ENCODE measurements at regions not wholly inside any gene's neighbourhood (a gene's known extent, or its start where the extent isn't known, plus 50 kb on each side); places are given as distances from the start of the nearest gene placed in this dataset.
"Not testable (repeated sequence)": the region's sequence is repeated elsewhere in the genome, so short reads cannot be mapped to it uniquely, and the experiment has no call there.

GRCh38 chr11:96954587-96955242 lies 564.9 kb downstream of the JRKL start:
- Mint-ChIP-seq H3K4me3 (no peak overlapping the region), H3K27ac (no peak overlapping the region), H3K36me3 (ENCODE audit: low read depth) (no peaks in the 10 kb centered on the region), H3K4me1 (ENCODE audit: low read depth) (no peaks in the 10 kb centered on the region), H3K9me3 (no peaks in the 10 kb centered on the region), H3K27me3 (no peaks in the 10 kb centered on the region)

DNA sequence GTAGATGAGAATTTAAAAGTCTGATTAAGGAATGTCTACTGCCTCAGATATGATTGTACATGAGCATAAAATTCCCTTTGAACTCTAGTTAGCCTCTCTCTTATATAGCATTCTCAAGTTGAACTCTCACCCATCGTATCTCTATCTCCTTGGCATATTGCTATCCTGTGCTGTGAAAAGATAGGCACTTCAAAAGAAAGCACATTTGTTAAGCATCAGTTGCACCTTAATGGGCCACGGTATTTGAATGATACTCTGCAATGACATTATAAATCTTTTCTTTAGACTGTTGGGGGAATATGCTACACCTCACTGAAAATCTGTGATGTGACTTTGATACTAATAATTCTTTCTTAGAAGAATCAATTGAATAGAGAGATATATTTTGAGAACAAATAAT lies 570.7 kb downstream of the JRKL start:
- Mint-ChIP-seq H3K27ac (no peak overlapping the region), H3K9me3 (no peaks in the 10 kb centered on the region), H3K27me3 (no peaks in the 10 kb centered on the region), H3K4me1 (ENCODE audit: low read depth) (no peaks in the 10 kb centered on the region), H3K36me3 (ENCODE audit: low read depth) (no peaks in the 10 kb centered on the region), H3K4me3 (no peak overlapping the region)

GRCh38 chr11:96960926-96961325 lies 571.1 kb downstream of the JRKL start:
- no peaks in the 10 kb centered on the region for H3K9me3 Mint-ChIP-seq
- no peaks in the 10 kb centered on the region for H3K36me3 Mint-ChIP-seq (ENCODE audit: low read depth)
- H3K4me3 Mint-ChIP-seq, result no peak overlapping the region
- no peaks in the 10 kb centered on the region for H3K27me3 Mint-ChIP-seq
- no peaks in the 10 kb centered on the region for H3K4me1 Mint-ChIP-seq (ENCODE audit: low read depth)
- no peak overlapping the region for H3K27ac Mint-ChIP-seq

DNA sequence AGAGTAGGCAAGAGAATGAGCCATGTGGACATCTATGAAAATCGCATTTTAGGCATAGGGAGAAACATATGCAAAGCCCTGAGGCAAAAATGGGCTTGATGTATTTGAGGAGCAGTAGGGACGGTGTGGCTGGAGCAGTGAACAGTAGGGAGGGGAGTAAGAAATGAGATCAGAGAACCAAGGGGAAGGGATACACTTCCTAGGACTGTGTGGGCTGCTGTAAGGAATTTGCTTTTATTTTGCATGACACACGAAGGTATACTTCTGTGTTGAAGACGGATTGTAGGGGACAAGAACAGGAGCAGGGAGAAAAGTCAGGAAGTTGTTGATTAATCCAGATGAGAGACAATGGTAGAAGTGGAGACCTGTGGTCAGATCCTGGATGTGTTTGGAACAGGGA lies 572.1 kb downstream of the JRKL start:
- no peak overlapping the region for H3K27ac Mint-ChIP-seq
- no peak overlapping the region for H3K4me3 Mint-ChIP-seq
- H3K36me3 Mint-ChIP-seq (ENCODE audit: low read depth), result no peaks in the 10 kb centered on the region
- no peaks in the 10 kb centered on the region for H3K4me1 Mint-ChIP-seq (ENCODE audit: low read depth)
- no peaks in the 10 kb centered on the region for H3K27me3 Mint-ChIP-seq
- no peaks in the 10 kb centered on the region for H3K9me3 Mint-ChIP-seq

DNA sequence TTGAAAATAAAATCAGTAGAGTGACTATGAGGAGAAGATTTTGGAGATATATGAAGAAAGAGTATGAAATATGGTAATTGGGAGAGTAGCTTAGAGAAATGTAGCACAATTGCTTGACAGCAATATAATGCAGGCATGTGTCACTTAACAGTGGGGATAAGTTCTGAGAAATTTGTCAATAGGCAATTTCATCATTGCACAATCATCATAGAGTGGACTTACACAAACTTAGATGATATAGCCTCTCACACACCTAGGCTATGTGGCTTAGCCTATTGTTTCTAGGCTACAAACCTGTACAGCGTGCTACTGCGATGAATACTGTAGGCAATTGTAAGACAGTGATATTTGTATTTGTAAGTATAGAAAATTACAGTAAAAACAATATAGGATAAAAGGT lies 573.6 kb downstream of the JRKL start:
- Mint-ChIP-seq H3K4me1 (ENCODE audit: low read depth) (no peaks in the 10 kb centered on the region), H3K27me3 (no peaks in the 10 kb centered on the region), H3K36me3 (ENCODE audit: low read depth) (no peaks in the 10 kb centered on the region), H3K4me3 (no peak overlapping the region), H3K9me3 (no peaks in the 10 kb centered on the region), H3K27ac (no peak overlapping the region)

GRCh38 chr11:96964661-96965060 lies 574.8 kb downstream of the JRKL start:
- H3K36me3 Mint-ChIP-seq (ENCODE audit: low read depth), result no peaks in the 10 kb centered on the region
- H3K27me3 Mint-ChIP-seq, result no peaks in the 10 kb centered on the region
- H3K4me3 Mint-ChIP-seq, result no peak overlapping the region
- H3K4me1 Mint-ChIP-seq (ENCODE audit: low read depth), result no peaks in the 10 kb centered on the region
- H3K9me3 Mint-ChIP-seq, result no peaks in the 10 kb centered on the region
- no peak overlapping the region for H3K27ac Mint-ChIP-seq

GRCh38 chr11:96967616-96968015 lies 577.8 kb downstream of the JRKL start:
- Mint-ChIP-seq H3K27me3 (no peaks in the 10 kb centered on the region), H3K4me3 (no peak overlapping the region), H3K4me1 (ENCODE audit: low read depth) (no peaks in the 10 kb centered on the region), H3K36me3 (ENCODE audit: low read depth) (no peaks in the 10 kb centered on the region), H3K9me3 (peaks cover 1% of the 10 kb centered on the region), H3K27ac (no peak overlapping the region)

DNA sequence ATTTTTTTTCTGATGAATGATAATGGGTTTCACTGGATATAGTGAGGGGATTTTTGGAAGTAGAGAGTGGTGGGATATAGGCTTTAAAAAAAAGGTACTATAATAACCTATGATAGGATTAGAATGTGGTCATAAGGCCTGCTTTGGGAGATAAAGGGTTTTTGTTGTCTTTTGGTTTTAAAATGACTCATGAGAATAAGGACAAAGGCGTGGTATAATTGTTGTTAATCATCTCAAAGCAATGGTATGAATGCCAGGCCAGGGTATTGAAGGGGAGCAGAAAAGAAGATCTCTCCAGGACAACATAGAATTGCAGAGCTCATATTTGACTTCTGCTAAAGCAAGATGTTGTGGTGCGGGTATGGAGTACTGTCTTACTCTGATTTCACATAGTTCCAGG lies 579.4 kb downstream of the JRKL start:
- H3K9me3 Mint-ChIP-seq, result peaks cover 6% of the 10 kb centered on the region
- H3K27me3 Mint-ChIP-seq, result no peaks in the 10 kb centered on the region
- H3K4me1 Mint-ChIP-seq (ENCODE audit: low read depth), result no peaks in the 10 kb centered on the region
- no peak overlapping the region for H3K4me3 Mint-ChIP-seq
- H3K27ac Mint-ChIP-seq, result no peak overlapping the region
- H3K36me3 Mint-ChIP-seq (ENCODE audit: low read depth), result no peaks in the 10 kb centered on the region

DNA sequence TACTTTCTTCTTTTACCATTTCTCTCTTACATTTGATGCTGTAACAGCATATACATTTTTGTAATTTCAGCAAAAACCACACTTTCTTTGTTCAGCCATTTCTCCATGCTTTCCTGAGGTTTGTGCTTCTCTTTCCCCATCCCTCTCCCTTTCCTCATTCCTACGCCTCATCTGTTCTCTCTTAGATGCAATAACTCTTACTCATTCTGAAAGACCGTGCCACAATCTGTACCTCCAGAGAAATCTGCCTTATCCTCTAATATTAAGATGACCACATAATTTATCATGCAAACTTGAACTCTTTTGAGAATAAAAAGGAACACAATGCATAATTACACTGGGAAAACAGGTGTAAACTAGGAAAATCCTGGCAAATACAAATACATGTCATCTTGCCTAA lies 588.9 kb downstream of the JRKL start:
- peaks cover 12% of the 10 kb centered on the region for H3K9me3 Mint-ChIP-seq
- H3K27ac Mint-ChIP-seq, result no peak overlapping the region
- no peaks in the 10 kb centered on the region for H3K27me3 Mint-ChIP-seq
- no peaks in the 10 kb centered on the region for H3K4me1 Mint-ChIP-seq (ENCODE audit: low read depth)
- H3K4me3 Mint-ChIP-seq, result no peak overlapping the region
- H3K36me3 Mint-ChIP-seq (ENCODE audit: low read depth), result no peaks in the 10 kb centered on the region

DNA sequence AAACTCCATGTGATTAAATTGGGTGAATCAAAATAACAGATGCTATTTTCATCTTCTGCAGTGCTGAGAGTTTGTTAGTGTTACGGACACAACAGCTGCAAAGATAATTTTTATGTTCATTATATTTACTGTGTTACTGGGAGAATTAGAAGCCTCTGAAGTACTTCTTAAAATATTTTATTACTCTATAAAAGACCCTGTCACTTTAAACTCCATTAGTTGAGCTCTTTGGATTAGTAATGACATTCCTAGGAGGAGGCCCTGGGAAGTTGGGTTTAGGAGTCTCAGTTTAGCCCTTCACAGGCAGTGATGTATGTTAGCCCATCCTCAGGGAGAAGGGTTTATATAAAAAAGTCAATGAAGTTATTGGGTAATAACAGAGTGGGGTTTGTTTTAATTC lies 596.7 kb downstream of the JRKL start:
- H3K4me1 Mint-ChIP-seq (ENCODE audit: low read depth), result no peaks in the 10 kb centered on the region

DNA sequence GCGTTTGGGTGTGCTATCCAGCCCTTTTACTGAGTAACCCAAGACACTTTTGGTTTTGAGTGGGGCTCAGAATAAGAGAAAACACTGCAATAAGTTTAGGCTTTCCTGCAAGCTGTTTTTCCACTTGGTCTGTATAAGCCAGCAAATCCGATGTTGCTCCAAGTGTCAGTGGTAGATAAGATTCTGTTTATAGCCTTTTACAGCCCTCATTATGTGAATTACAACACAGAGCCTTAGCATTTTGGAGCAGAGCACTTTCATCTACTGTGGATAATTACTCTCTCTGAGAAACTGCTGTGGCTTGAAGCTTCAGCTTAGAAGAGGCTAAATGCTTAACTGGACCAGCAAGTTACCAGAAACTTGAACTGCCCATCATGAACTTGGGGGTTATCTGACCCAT lies 601.1 kb downstream of the JRKL start:
- H3K27ac Mint-ChIP-seq, result no peak overlapping the region
- H3K4me1 Mint-ChIP-seq (ENCODE audit: low read depth), result no peaks in the 10 kb centered on the region
- peaks cover 9% of the 10 kb centered on the region for H3K9me3 Mint-ChIP-seq
- no peak overlapping the region for H3K4me3 Mint-ChIP-seq
- no peaks in the 10 kb centered on the region for H3K27me3 Mint-ChIP-seq
- H3K36me3 Mint-ChIP-seq (ENCODE audit: low read depth), result no peaks in the 10 kb centered on the region

More for the DNA sequence above, 596.7 kb downstream of the JRKL start:
- H3K27ac Mint-ChIP-seq, result no peak overlapping the region
- peaks cover 9% of the 10 kb centered on the region for H3K9me3 Mint-ChIP-seq
- no peaks in the 10 kb centered on the region for H3K36me3 Mint-ChIP-seq (ENCODE audit: low read depth)
- H3K4me3 Mint-ChIP-seq, result no peak overlapping the region
- H3K27me3 Mint-ChIP-seq, result no peaks in the 10 kb centered on the region

DNA sequence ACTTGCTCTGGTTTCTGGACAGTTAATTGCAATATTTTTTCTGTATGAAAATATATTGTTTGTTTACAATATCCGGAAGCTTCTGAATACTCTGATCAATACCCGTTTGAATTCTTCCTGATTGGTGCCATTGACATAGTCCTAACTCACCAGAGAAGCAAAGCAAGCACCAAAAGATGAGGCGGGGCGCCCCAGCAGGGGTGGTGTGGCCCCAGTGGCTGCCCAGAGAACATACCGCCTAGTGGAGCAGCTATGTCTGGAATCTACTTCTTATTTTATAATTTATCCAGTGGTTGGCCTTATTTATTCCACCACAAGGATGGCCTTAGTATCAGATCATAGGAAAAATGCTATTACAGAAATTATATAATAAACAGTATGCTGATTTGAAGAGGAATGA lies 610.7 kb downstream of the JRKL start:
- no peaks in the 10 kb centered on the region for H3K4me1 Mint-ChIP-seq (ENCODE audit: low read depth)
- H3K36me3 Mint-ChIP-seq (ENCODE audit: low read depth), result no peaks in the 10 kb centered on the region
- H3K27ac Mint-ChIP-seq, result no peak overlapping the region
- no peak overlapping the region for H3K4me3 Mint-ChIP-seq
- H3K9me3 Mint-ChIP-seq, result peaks cover 3% of the 10 kb centered on the region
- no peaks in the 10 kb centered on the region for H3K27me3 Mint-ChIP-seq

DNA sequence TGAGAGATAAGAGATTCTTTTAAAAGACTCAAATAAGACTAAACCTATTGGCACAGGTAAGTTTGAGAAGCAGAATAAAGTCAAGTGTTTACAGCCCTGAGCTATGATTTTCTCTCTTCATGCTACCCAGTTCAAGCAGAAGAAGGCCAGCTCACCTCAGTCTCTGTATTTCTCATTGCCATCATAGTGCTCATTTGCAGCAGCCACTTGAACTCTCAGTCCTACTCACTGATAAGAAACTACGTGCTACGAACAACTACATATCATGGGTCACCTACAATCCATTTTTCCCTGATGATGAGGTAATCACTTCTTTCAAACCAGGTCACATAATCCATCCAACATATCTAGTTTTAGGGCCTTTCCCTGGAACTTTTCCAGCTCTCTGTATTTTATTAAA lies 617.5 kb downstream of the JRKL start:
- H3K27ac Mint-ChIP-seq, result no peak overlapping the region
- H3K36me3 Mint-ChIP-seq (ENCODE audit: low read depth), result no peaks in the 10 kb centered on the region
- no peak overlapping the region for H3K4me3 Mint-ChIP-seq
- H3K4me1 Mint-ChIP-seq (ENCODE audit: low read depth), result no peaks in the 10 kb centered on the region
- no peaks in the 10 kb centered on the region for H3K27me3 Mint-ChIP-seq
- no peaks in the 10 kb centered on the region for H3K9me3 Mint-ChIP-seq

GRCh38 chr11:97009613-97010012 lies 619.8 kb downstream of the JRKL start:
- H3K4me3 Mint-ChIP-seq, result no peak overlapping the region
- no peaks in the 10 kb centered on the region for H3K4me1 Mint-ChIP-seq (ENCODE audit: low read depth)
- H3K27me3 Mint-ChIP-seq, result no peaks in the 10 kb centered on the region
- H3K27ac Mint-ChIP-seq, result no peak overlapping the region
- no peaks in the 10 kb centered on the region for H3K36me3 Mint-ChIP-seq (ENCODE audit: low read depth)
- H3K9me3 Mint-ChIP-seq, result no peaks in the 10 kb centered on the region

GRCh38 chr11:97010997-97011396 lies 621.2 kb downstream of the JRKL start:
- H3K27me3 Mint-ChIP-seq; H3K4me1 Mint-ChIP-seq (ENCODE audit: low read depth); H3K4me3 Mint-ChIP-seq; H3K9me3 Mint-ChIP-seq; H3K27ac Mint-ChIP-seq; H3K36me3 Mint-ChIP-seq (ENCODE audit: low read depth): not testable (repeated sequence)

DNA sequence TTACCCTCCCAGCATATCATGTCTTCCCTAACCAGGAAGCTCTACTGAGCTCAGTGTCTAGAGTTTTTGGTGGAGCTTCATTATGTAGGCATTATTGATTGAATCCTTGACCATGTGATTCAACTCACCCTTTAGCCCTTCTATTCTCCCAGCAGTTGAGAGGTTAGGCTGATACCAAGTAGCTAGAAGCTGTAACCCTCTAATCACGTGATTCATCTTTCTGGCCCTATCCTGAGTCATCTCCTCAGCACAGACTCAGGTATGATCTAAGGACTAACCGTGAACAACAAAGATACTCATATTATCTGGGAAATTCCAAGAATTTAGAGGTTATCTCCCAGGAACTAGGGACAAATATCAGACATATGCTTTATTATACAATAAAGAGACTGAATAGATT lies 625.5 kb downstream of the JRKL start:
- Mint-ChIP-seq H3K4me3 (no peak overlapping the region), H3K9me3 (peaks cover 6% of the 10 kb centered on the region), H3K27me3 (no peaks in the 10 kb centered on the region), H3K36me3 (ENCODE audit: low read depth) (no peaks in the 10 kb centered on the region), H3K4me1 (ENCODE audit: low read depth) (no peaks in the 10 kb centered on the region), H3K27ac (no peak overlapping the region)
